NCI-H2171 treated with DMSO at 0.1 percent for 48 hours (cell line): ENCODE measurements at regions not wholly inside any gene's neighbourhood (a gene's known extent, or its start where the extent isn't known, plus 50 kb on each side); places are given as distances from the start of the nearest gene placed in this dataset.
"Not testable (repeated sequence)": the region's sequence is repeated elsewhere in the genome, so short reads cannot be mapped to it uniquely, and the experiment has no call there.

Source experiments
- DNase-seq: peaks from one replicate; lab custom pipeline; 2025; lab: John Stamatoyannopoulos, UW

GRCh38 chr2:40690525-40690924, 238.6 kb upstream of the SLC8A1 start:
- no peak for DNase-seq

DNA sequence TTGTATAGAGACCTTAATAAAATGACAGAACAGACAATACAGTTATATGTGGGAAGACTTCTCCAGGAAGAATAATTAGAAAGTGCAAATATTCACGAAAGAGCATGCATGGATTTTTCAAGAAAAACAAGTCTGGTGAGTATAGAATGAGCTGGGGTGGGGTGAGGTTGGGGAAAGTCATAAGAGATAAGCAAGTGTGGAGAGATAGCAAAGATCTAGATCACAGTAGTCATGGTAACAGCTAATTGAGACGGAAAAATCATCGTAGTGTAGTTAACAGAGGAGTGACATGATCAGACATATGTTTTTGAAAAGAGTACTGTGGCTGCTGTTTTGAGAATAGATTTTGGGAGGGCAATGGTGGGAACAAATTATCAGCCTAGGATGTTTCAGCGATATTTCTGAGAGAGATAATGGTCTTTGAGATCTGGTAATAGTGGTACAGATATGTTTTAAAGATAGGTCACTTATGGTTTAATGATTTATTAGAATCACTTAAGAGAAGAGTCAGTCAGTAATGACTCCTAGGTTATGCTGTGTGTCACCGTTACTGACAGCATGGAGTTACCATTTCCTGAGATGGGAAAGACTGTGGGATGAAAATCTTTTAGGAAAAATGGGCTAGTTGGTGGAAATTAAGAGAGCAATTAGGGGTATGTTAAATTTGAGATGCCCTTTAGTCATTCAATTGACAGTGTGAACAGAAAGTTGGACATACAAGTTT, 248.5 kb upstream of the SLC8A1 start:
- no peak for DNase-seq

DNA sequence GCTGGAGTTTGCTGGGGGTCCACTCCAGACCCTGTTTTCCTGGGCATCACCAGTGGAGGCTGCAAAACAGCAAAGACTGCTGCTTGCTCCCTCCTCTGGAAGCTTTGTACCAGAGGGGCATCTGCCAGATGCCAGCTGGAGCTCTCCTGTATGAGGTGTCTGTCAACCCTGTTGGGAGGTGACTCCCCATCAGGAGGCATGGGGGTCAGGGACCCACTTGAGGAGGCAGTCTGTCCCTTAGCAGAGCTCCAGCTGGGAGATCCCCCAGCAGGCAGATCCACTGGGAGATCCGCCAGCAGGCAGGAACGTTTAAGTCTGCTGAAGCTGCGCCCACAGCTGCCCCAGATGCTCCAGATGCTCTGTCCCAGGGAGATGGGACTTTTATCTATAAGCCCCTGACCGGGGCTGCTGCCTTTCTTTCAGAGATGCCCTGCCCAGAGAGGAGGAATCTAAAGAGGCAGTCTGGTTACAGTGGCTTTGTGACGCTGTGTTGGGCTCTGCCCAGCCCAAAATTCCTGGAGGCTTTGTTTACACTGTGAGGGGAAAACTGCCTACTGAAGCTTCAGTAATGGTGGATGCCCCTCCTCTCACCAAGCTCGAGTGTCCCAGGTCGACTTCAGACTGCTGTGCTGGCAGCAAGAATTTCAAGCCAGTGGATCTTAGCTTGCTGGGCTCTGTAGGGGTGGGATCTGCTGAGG, 260.5 kb upstream of the SLC8A1 start:
- DNase-seq, result not testable (repeated sequence)

- no peak for DNase-seq
Measured at GRCh38 chr2:40716879-40717278, 265.0 kb upstream of the SLC8A1 start.

DNA sequence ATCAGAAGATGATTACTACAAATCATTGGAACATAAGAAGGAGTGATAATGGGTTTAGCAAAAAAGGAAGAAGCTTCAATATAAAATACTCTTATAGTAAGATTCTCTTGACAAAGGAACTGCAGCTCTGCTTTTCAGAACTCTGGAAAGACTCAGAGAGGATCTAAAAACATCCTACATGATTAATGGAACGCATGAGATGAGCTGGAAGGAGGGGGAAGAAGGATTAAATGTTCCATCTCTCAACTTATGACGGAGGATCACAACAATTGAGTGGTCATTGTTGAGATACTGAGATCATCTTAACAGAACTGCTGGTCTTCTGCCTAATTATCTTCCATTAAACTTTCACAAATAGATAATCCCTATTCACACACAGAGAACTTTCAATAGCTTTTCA, 267.5 kb upstream of the SLC8A1 start:
- no peak for DNase-seq

- DNase-seq, result no peak
Measured at GRCh38 chr2:40721595-40721994, 269.7 kb upstream of the SLC8A1 start.

GRCh38 chr2:40723194-40723593, 271.3 kb upstream of the SLC8A1 start:
- no peak for DNase-seq

- no peak for DNase-seq
Measured at GRCh38 chr2:40725040-40725439, 273.1 kb upstream of the SLC8A1 start.

DNA sequence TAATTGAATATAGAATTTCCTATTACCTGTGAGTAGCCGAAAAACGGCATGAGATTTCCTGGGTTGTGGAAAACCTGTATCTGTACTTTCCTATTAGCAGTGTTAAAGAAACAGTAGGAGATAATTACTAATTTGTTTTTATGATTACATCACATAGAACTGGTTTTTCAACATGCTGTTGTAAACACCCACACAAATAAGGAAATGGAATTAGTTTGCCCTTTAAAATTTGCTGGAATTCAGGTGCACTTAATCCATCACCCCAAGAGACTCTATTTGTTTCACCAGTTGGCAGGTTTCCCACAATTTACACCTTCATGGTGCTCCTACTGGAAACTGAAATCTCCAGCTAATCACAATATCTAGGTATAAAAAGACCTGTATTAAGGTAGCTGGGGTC, 274.1 kb upstream of the SLC8A1 start:
- no peak for DNase-seq

- no peak for DNase-seq
Measured at GRCh38 chr2:40734797-40735196, 282.9 kb upstream of the SLC8A1 start.

GRCh38 chr2:40737180-40737579, 285.3 kb upstream of the SLC8A1 start:
- DNase-seq, result no peak

DNA sequence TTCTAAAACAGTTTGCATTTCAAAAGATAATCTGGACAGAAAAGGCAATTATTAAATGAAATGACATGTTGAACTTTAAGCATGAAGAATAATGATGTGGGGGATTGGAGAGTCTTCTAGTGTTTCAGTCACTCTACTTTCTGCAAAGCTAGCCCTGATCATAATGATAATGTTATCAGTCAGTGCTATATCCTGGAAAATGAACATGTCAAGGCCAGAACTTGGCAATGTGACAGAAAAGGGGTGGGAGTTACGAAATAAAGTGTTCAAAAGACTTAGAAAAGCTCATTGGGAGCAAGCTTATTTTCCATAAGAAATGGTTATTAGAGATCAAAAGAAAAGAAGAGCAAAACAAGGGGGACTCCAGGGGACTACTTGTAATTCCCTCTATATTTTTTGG, 288.5 kb upstream of the SLC8A1 start:
- DNase-seq, result no peak

- no peak for DNase-seq
Measured at GRCh38 chr2:40741532-40741931, 289.6 kb upstream of the SLC8A1 start.

DNA sequence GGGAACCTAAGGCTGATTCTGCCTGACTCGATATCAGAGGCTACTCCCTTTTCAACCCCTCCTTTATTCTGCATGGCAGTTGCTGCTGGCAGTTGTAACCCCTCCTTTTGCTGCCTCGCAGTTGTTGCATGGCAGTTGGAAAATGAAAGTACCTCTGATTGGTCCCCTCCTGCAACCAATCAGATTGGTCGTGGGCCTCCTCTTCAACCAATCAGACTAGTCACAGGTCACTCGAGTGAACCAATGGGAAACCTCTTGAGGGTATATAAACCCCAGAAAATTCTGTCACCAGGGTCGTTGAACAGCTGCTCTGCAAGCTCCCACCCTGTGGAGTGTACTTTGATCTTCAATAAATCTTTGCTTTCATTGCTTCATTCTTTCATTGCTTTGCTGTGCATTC, 294.3 kb upstream of the SLC8A1 start:
- peak; percentile 3 for DNase-seq

DNA sequence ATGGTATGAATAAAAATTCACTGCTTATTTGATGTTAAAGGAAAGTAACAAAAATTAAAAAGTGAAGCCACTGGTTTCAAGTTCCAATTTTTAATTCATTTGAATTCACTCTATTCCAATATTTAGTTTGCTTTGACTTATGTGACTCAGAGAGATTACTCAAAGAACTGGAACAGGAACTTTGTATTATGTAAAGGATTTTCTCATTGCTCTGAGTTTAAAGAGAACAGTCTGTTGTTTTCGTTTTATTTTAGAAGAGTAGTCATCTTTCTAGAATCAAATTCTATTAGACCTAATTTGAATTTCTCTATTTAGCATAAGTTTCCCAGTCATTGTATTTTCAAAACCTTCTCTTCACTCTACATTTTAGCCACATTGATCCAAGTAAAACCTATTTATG, 300.1 kb upstream of the SLC8A1 start:
- no peak for DNase-seq

DNA sequence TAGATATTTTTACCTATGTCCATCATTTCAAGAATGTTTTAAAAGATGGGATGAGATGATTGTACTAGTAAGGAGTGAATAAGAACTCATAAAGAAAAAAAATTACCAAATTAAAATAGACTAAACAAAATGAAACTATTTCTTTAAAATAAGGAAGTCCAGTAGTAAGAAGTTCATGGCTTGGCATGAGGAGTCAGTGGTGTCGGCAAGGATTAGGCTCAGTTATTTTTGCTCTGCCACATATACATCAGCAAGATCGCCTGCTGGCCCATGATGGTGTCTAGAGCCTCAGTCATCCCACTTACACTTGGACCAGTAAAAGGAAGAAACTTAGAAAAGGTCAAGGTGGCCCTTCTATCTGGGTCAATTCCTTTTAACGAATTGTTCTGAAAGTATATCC, 300.9 kb upstream of the SLC8A1 start:
- no peak for DNase-seq

GRCh38 chr2:40754912-40755311, 303.0 kb upstream of the SLC8A1 start:
- no peak for DNase-seq

- DNase-seq, result no peak
Measured at GRCh38 chr2:40758401-40759155, 306.7 kb upstream of the SLC8A1 start.

DNA sequence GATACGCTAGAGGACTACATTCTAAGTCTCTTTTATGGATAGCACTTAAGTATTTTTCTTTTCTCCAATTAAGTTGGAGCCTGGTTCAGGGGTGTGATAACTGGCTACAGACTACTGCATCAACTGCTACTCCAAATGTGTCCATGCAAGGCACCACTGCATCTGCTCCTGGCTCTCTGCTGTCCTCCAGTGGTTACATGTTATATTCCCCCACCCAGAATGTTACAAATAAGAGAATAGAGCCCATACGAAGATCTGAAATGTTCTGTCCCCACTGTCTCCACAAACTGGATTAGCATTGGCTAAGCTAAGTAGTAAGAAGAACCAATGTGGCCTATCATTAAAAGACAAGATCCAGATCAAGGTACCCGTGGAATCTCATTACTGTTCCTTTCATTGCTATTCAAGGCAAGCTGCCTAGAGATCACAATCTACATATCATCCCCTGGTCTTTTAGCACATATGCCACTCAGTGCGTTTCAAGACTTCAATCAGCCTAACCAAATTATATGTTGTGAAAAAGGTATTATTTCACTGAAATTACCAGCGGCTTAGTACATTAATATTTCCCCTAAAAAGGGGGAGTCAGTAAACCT, 308.3 kb upstream of the SLC8A1 start:
- DNase-seq, result peak; percentile 15

DNA sequence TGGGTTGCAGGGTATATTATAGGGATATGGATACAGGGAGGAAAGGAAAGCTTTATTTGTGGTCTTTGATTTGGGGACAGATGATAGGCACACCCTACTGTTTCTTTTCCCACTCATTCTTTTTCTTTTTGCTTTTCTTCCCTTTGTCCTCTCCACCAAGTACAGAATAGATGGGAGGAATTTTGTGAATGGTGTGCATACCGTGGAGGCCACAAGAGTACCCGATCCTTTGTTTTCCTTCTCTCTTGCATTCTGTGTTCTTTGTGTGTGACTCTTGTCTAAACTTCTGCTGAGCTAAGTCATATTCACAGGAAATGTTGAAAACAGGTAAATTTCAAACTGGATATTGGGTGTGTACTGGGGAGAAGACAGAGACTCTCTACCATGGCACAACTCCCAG, 321.4 kb upstream of the SLC8A1 start:
- DNase-seq, result no peak

GRCh38 chr2:40783704-40784103, 331.8 kb upstream of the SLC8A1 start:
- no peak for DNase-seq

- no peak for DNase-seq
Measured at GRCh38 chr2:40786636-40787035, 334.7 kb upstream of the SLC8A1 start.

GRCh38 chr2:40797120-40797519, 345.2 kb upstream of the SLC8A1 start:
- DNase-seq, result no peak
